Vagina (tissue), 2 donors: ENCODE measurements at regions not wholly inside any gene's neighbourhood (a gene's known extent, or its start where the extent isn't known, plus 50 kb on each side); places are given as distances from the start of the nearest gene placed in this dataset.

Experiments used
- CTCF ChIP-seq, 3 experiments: fragments of 450-650 bp in 2 of 3; fragments of 200-600 bp in 1 of 3; sonication (generic) in 1 of 3; IDR thresholded peaks; one replicate each; pipeline ENCODE4 v1.5.1; 2017 to 2019; ENCODE audit warnings: antibody characterized with exemption in 3 of 3, mild to moderate bottlenecking in 2 of 3, moderate library complexity in 2 of 3
- POLR2A ChIP-seq, 2 donors: fragments of 450-650 bp; IDR thresholded peaks; one replicate each; pipeline ENCODE4 v1.6.1; 2017; ENCODE audit warnings: antibody characterized with exemption in 2 of 2, mild to moderate bottlenecking in 2 of 2, moderate library complexity in 2 of 2
- POLR2AphosphoS5 ChIP-seq, 2 donors: sonication (generic); formaldehyde crosslinking; IDR thresholded peaks; one replicate each; pipeline ENCODE4 v1.9.0; 2017; ENCODE audit warnings: antibody characterized with exemption in 2 of 2, mild to moderate bottlenecking in 2 of 2, low read depth in 1 of 2; ENCODE audit not compliant: insufficient read depth in 1 of 2

- TF ChIP-seq CTCF (IDR thresholded peaks at IDR 0.05) (no peak), POLR2A (IDR thresholded peaks at IDR 0.05) (no peak), POLR2AphosphoS5 (IDR thresholded peaks at IDR 0.05; ENCODE audit: insufficient read depth in 1 of 2, low read depth in 1 of 2) (no peak)
Observed at GRCh38 chr15:38075466-38075865, 141.0 kb downstream of the TMCO5A start.
